ENCODE measurements at regions not wholly inside any gene's neighbourhood (a gene's known extent, or its start where the extent isn't known, plus 50 kb on each side); places are given as distances from the start of the nearest gene placed in this dataset.
"Not testable (repeated sequence)": the region's sequence is repeated elsewhere in the genome, so short reads cannot be mapped to it uniquely, and the experiment has no call there.

GRCh38 chr20:43341511-43341910 is 116.2 kb upstream of the SRSF6 start:
- H3K27ac ChIP-seq (ENCODE audit: low read depth, low read length) = no peak overlapping the region
- H3K4me1 ChIP-seq (ENCODE audit: control insufficient read depth, insufficient read depth, low read length, unreplicated experiment) = no peaks in the 10 kb centered on the region
- H3K36me3 ChIP-seq (ENCODE audit: insufficient read depth, low read length) = no peaks in the 10 kb centered on the region
- H2AFZ ChIP-seq (ENCODE audit: low read length, unreplicated experiment) = no peak overlapping the region
- H3K27me3 ChIP-seq (ENCODE audit: insufficient read depth, low read length) = no peaks in the 10 kb centered on the region
- no peak overlapping the region for H3K4me3 ChIP-seq (ENCODE audit: low read depth, low read length)
- no peaks in the 10 kb centered on the region for H3K79me2 ChIP-seq (ENCODE audit: control insufficient read depth, insufficient read depth, low read length, unreplicated experiment)

GRCh38 chr20:43337036-43337435 is 120.7 kb upstream of the SRSF6 start:
- Histone ChIP-seq H3K27me3 (ENCODE audit: insufficient read depth, low read length) (no peaks in the 10 kb centered on the region), H3K36me3 (ENCODE audit: insufficient read depth, low read length) (no peaks in the 10 kb centered on the region), H3K4me1 (ENCODE audit: control insufficient read depth, insufficient read depth, low read length, unreplicated experiment) (no peaks in the 10 kb centered on the region), H3K27ac (ENCODE audit: low read depth, low read length) (no peak overlapping the region), H3K79me2 (ENCODE audit: control insufficient read depth, insufficient read depth, low read length, unreplicated experiment) (no peaks in the 10 kb centered on the region), H3K4me3 (ENCODE audit: low read depth, low read length) (no peak overlapping the region), H2AFZ (ENCODE audit: low read length, unreplicated experiment) (no peak overlapping the region)

DNA sequence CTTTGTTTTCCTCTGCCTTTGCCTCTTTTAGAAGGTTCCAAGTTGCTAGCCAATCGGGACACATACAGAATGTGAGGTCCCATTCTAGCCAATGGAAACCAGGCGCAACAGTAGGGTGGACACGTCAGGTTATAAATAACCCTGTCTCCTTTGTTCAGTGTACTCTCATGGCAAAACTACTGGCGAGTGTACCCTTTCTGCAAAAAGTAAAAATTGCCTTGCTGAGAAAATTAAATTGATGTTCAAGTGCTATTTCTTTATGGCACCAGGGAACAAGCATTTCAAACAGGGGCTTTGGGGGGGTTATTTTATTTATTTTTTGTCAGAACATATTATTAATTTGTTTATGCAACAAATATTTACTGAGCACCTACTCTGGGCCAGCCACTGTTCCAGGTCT is 123.6 kb upstream of the SRSF6 start:
- Histone ChIP-seq H3K4me3 (ENCODE audit: low read depth, low read length) (no peak overlapping the region), H3K36me3 (ENCODE audit: insufficient read depth, low read length) (no peaks in the 10 kb centered on the region), H3K4me1 (ENCODE audit: control insufficient read depth, insufficient read depth, low read length, unreplicated experiment) (no peaks in the 10 kb centered on the region), H3K79me2 (ENCODE audit: control insufficient read depth, insufficient read depth, low read length, unreplicated experiment) (no peaks in the 10 kb centered on the region), H2AFZ (ENCODE audit: low read length, unreplicated experiment) (no peak overlapping the region), H3K27me3 (ENCODE audit: insufficient read depth, low read length) (no peaks in the 10 kb centered on the region), H3K27ac (ENCODE audit: low read depth, low read length) (no peak overlapping the region)

GRCh38 chr20:43331906-43332305 is 125.8 kb upstream of the SRSF6 start:
- no peaks in the 10 kb centered on the region for H3K36me3 ChIP-seq (ENCODE audit: insufficient read depth, low read length)
- no peaks in the 10 kb centered on the region for H3K79me2 ChIP-seq (ENCODE audit: control insufficient read depth, insufficient read depth, low read length, unreplicated experiment)
- no peak overlapping the region for H3K4me3 ChIP-seq (ENCODE audit: low read depth, low read length)
- no peak overlapping the region for H2AFZ ChIP-seq (ENCODE audit: low read length, unreplicated experiment)
- no peak overlapping the region for H3K27ac ChIP-seq (ENCODE audit: low read depth, low read length)
- H3K4me1 ChIP-seq (ENCODE audit: control insufficient read depth, insufficient read depth, low read length, unreplicated experiment) = no peaks in the 10 kb centered on the region
- no peaks in the 10 kb centered on the region for H3K27me3 ChIP-seq (ENCODE audit: insufficient read depth, low read length)

DNA sequence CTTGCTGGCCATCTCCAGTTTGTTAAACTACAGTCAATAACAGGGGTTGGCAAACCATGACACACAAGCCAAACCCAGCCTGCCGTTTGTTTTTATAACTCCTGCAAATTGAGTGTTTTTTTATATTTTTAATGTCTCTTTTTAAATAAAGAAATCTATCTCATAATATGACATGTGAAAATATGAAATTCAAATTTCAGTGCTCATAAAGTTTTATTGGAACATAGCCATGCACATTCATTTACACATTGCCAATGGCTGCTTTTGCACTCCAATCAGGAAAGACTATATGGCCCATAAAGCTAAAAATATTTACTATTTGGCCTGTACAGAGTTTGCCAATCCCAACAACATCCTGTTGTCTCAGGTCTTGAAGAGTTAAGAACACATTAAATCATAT is 129.0 kb upstream of the SRSF6 start:
- H3K79me2 ChIP-seq (ENCODE audit: control insufficient read depth, insufficient read depth, low read length, unreplicated experiment) = no peaks in the 10 kb centered on the region
- H2AFZ ChIP-seq (ENCODE audit: low read length, unreplicated experiment) = no peak overlapping the region
- no peak overlapping the region for H3K27ac ChIP-seq (ENCODE audit: low read depth, low read length)
- no peaks in the 10 kb centered on the region for H3K36me3 ChIP-seq (ENCODE audit: insufficient read depth, low read length)
- H3K4me1 ChIP-seq (ENCODE audit: control insufficient read depth, insufficient read depth, low read length, unreplicated experiment) = no peaks in the 10 kb centered on the region
- no peak overlapping the region for H3K4me3 ChIP-seq (ENCODE audit: low read depth, low read length)
- no peaks in the 10 kb centered on the region for H3K27me3 ChIP-seq (ENCODE audit: insufficient read depth, low read length)

DNA sequence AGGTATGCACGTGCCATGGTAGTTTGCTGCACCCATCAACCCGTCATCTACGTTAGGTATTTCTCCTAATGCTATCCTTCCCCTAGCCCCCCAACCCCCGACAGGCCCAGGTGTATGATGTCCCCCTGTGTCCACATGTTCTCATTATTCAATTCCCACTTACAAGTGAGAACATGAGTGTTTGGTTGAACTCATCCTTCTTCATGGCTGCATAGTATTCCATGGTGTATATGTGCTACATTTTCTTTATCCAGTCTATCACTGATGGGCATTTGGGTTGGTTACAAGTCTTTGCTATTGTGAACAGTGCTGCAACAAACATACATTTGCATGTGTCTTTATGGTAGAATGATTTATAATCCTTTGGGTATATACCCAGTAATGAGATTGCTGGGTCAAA is 130.5 kb upstream of the SRSF6 start:
- not testable (repeated sequence) for H3K4me3 ChIP-seq (ENCODE audit: low read depth, low read length); H3K36me3 ChIP-seq (ENCODE audit: insufficient read depth, low read length); H3K27ac ChIP-seq (ENCODE audit: low read depth, low read length); H3K27me3 ChIP-seq (ENCODE audit: insufficient read depth, low read length); H2AFZ ChIP-seq (ENCODE audit: low read length, unreplicated experiment); H3K4me1 ChIP-seq (ENCODE audit: control insufficient read depth, insufficient read depth, low read length, unreplicated experiment); H3K79me2 ChIP-seq (ENCODE audit: control insufficient read depth, insufficient read depth, low read length, unreplicated experiment)

- no peak overlapping the region for H3K27ac ChIP-seq (ENCODE audit: low read depth, low read length)
- no peaks in the 10 kb centered on the region for H3K4me1 ChIP-seq (ENCODE audit: control insufficient read depth, insufficient read depth, low read length, unreplicated experiment)
- no peaks in the 10 kb centered on the region for H3K79me2 ChIP-seq (ENCODE audit: control insufficient read depth, insufficient read depth, low read length, unreplicated experiment)
- H3K4me3 ChIP-seq (ENCODE audit: low read depth, low read length) = no peak overlapping the region
- no peaks in the 10 kb centered on the region for H3K36me3 ChIP-seq (ENCODE audit: insufficient read depth, low read length)
- H3K27me3 ChIP-seq (ENCODE audit: insufficient read depth, low read length) = no peaks in the 10 kb centered on the region
- H2AFZ ChIP-seq (ENCODE audit: low read length, unreplicated experiment) = no peak overlapping the region
Measured at GRCh38 chr20:43325926-43326325, 131.8 kb upstream of the SRSF6 start.

DNA sequence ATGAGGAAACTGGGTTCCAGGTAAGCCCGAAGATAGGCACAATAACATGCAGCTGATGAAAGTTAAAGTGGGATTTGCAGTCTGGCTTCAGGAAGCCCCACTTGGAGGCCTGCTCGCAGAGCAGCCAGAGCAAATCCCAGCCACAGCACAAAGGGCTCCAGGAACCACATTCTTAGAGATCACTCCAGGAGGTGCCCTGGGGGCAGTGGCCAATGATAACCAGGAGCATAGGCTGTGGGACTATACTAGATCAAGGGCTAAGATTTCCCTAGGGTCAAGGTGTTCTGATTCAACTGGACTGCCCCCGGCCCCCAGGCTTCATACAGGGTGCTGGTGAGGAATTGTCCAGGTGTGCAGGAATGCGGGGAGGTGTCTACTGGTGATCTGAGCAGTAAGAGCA is 133.9 kb upstream of the PTPRT start:
- no peaks in the 10 kb centered on the region for H3K79me2 ChIP-seq (ENCODE audit: control insufficient read depth, insufficient read depth, low read length, unreplicated experiment)
- H3K27ac ChIP-seq (ENCODE audit: low read depth, low read length) = no peak overlapping the region
- H3K27me3 ChIP-seq (ENCODE audit: insufficient read depth, low read length) = no peaks in the 10 kb centered on the region
- H3K4me3 ChIP-seq (ENCODE audit: low read depth, low read length) = no peak overlapping the region
- no peaks in the 10 kb centered on the region for H3K36me3 ChIP-seq (ENCODE audit: insufficient read depth, low read length)
- no peak overlapping the region for H2AFZ ChIP-seq (ENCODE audit: low read length, unreplicated experiment)
- H3K4me1 ChIP-seq (ENCODE audit: control insufficient read depth, insufficient read depth, low read length, unreplicated experiment) = no peaks in the 10 kb centered on the region

DNA sequence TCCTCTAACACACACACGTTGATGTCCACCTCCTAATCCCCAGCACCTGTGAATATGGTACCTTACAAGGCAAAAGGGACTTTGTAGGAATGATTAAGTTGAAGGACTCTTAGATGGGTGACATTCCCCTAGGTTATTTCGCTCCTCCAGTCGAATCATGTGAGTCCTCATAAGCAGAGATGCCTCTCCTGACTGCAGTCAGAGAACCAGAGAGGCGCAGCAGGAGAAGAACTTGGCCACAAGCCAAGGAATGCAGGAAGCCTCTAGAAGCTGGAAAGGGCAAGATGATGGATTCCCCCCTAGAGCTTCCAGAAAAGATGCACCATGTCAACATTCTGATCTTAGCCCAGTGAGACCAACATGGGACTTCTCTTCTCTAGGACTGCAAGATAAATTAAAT is 133.1 kb upstream of the PTPRT start:
- H2AFZ ChIP-seq (ENCODE audit: low read length, unreplicated experiment) = no peak overlapping the region
- H3K27me3 ChIP-seq (ENCODE audit: insufficient read depth, low read length) = no peaks in the 10 kb centered on the region

GRCh38 chr20:43320536-43320935 is 130.8 kb upstream of the PTPRT start:
- Histone ChIP-seq H3K36me3 (ENCODE audit: insufficient read depth, low read length) (no peaks in the 10 kb centered on the region), H3K27ac (ENCODE audit: low read depth, low read length) (no peak overlapping the region), H3K4me3 (ENCODE audit: low read depth, low read length) (no peak overlapping the region), H3K27me3 (ENCODE audit: insufficient read depth, low read length) (no peaks in the 10 kb centered on the region), H3K79me2 (ENCODE audit: control insufficient read depth, insufficient read depth, low read length, unreplicated experiment) (no peaks in the 10 kb centered on the region), H2AFZ (ENCODE audit: low read length, unreplicated experiment) (no peak overlapping the region), H3K4me1 (ENCODE audit: control insufficient read depth, insufficient read depth, low read length, unreplicated experiment) (no peaks in the 10 kb centered on the region)

More for the DNA sequence above, 133.1 kb upstream of the PTPRT start:
- no peaks in the 10 kb centered on the region for H3K36me3 ChIP-seq (ENCODE audit: insufficient read depth, low read length)
- H3K27ac ChIP-seq (ENCODE audit: low read depth, low read length) = no peak overlapping the region
- H3K4me3 ChIP-seq (ENCODE audit: low read depth, low read length) = no peak overlapping the region
- no peaks in the 10 kb centered on the region for H3K4me1 ChIP-seq (ENCODE audit: control insufficient read depth, insufficient read depth, low read length, unreplicated experiment)
- no peaks in the 10 kb centered on the region for H3K79me2 ChIP-seq (ENCODE audit: control insufficient read depth, insufficient read depth, low read length, unreplicated experiment)

GRCh38 chr20:43318755-43319297 is 129.1 kb upstream of the PTPRT start:
- Histone ChIP-seq H3K4me1 (ENCODE audit: control insufficient read depth, insufficient read depth, low read length, unreplicated experiment) (no peaks in the 10 kb centered on the region), H3K4me3 (ENCODE audit: low read depth, low read length) (no peak overlapping the region), H3K27ac (ENCODE audit: low read depth, low read length) (no peak overlapping the region), H3K36me3 (ENCODE audit: insufficient read depth, low read length) (no peaks in the 10 kb centered on the region), H2AFZ (ENCODE audit: low read length, unreplicated experiment) (no peak overlapping the region), H3K79me2 (ENCODE audit: control insufficient read depth, insufficient read depth, low read length, unreplicated experiment) (no peaks in the 10 kb centered on the region), H3K27me3 (ENCODE audit: insufficient read depth, low read length) (no peaks in the 10 kb centered on the region)

All from ACC112 (cell line).